Ascending aorta (tissue), 2 donors: ENCODE measurements at regions not wholly inside any gene's neighbourhood (a gene's known extent, or its start where the extent isn't known, plus 50 kb on each side); places are given as distances from the start of the nearest gene placed in this dataset.

Source experiments
- DNase-seq, 2 donors: peaks; one replicate each; pipeline ENCODE4 v3.0.0-alpha.2; 2019; ENCODE audit warnings: low spot score in 2 of 2
- H3K27ac ChIP-seq, 2 donors: fragments of 200-600 bp; sonication (generic); one replicate each; pipeline ENCODE4 v1.5.1; 2016 to 2017; ENCODE audit warnings: mild to moderate bottlenecking in 1 of 2
- H3K27me3 ChIP-seq: fragments of 200-600 bp; sonication (generic); one replicate; pipeline ENCODE4 v1.5.1; 2017
- H3K36me3 ChIP-seq, 2 donors: fragments of 200-600 bp; sonication (generic); one replicate each; pipeline ENCODE4 v1.5.1; 2016
- H3K4me1 ChIP-seq, 2 donors: fragments of 200-600 bp; sonication (generic); one replicate each; pipeline ENCODE4 v1.5.1; 2016 to 2017; ENCODE audit warnings: mild to moderate bottlenecking in 1 of 2
- H3K4me3 ChIP-seq, 2 donors: fragments of 200-600 bp; sonication (generic); one replicate each; pipeline ENCODE4 v1.5.1; 2016 to 2017; ENCODE audit warnings: mild to moderate bottlenecking in 1 of 2
- H3K9me3 ChIP-seq, 2 donors: fragments of 200-600 bp; sonication (generic); one replicate each; pipeline ENCODE4 v1.5.1; 2016
- CTCF ChIP-seq, 3 experiments: fragments of 200-600 bp in 2 of 3; fragments of 450-650 bp in 1 of 3; sonication (generic) in 2 of 3; IDR thresholded peaks; one replicate each; pipeline ENCODE4 v1.5.1; 2016 to 2019; ENCODE audit warnings: antibody characterized with exemption in 3 of 3, mild to moderate bottlenecking in 1 of 3, moderate library complexity in 1 of 3
- intact Hi-C: fragments of 100-400 bp; cut with DNase I; formaldehyde crosslinking; loops from one replicate; pipeline ENCODE4 v1.15.1; 2023

- no peak for TF ChIP-seq CTCF (IDR thresholded peaks at IDR 0.05)
- Histone ChIP-seq H3K27me3 (no peaks in the 10 kb centered on the region), H3K4me1 (peaks cover 0 to 3% of the 10 kb centered on the region in 2 donors), H3K27ac (no peak overlapping the region), H3K36me3 (no peaks in the 10 kb centered on the region), H3K9me3 (no peaks in the 10 kb centered on the region), H3K4me3 (no peak overlapping the region)
- intact Hi-C loops = no loop called here
- peak in 1 of 2 donors; percentile 34 for DNase-seq
Observed at GRCh38 chr2:239695106-239695727, 294.4 kb upstream of the HDAC4 start.

- no peaks in the 10 kb centered on the region for H3K36me3 ChIP-seq
- no peak for TF ChIP-seq CTCF (IDR thresholded peaks at IDR 0.05)
- H3K27me3 ChIP-seq = no peaks in the 10 kb centered on the region
- DNase-seq = peak in 1 of 2 donors; percentile 21
- H3K9me3 ChIP-seq = no peaks in the 10 kb centered on the region
- no peak overlapping the region for H3K4me3 ChIP-seq
- intact Hi-C loops = no loop called here
- H3K27ac ChIP-seq = no peak overlapping the region
- peaks cover 0 to 3% of the 10 kb centered on the region in 2 donors for H3K4me1 ChIP-seq
Observed at GRCh38 chr2:239694487-239694886, 293.7 kb upstream of the HDAC4 start.

- Histone ChIP-seq H3K27me3 (no peaks in the 10 kb centered on the region), H3K27ac (no peak overlapping the region), H3K9me3 (no peaks in the 10 kb centered on the region), H3K4me1 (peaks cover 0 to 3% of the 10 kb centered on the region in 2 donors), H3K36me3 (no peaks in the 10 kb centered on the region), H3K4me3 (no peak overlapping the region)
- peak in 1 of 2 donors; percentile 50 for DNase-seq
- no peak for TF ChIP-seq CTCF (IDR thresholded peaks at IDR 0.05)
- intact Hi-C loops = no loop called here
Observed at GRCh38 chr2:239693761-239694415, 293.1 kb upstream of the HDAC4 start.

GRCh38 chr2:239693330-239693729 lies 292.5 kb upstream of the HDAC4 start:
- no peak overlapping the region for H3K27ac ChIP-seq
- no peaks in the 10 kb centered on the region for H3K27me3 ChIP-seq
- no peak overlapping the region for H3K4me3 ChIP-seq
- H3K4me1 ChIP-seq = peaks cover 0 to 3% of the 10 kb centered on the region in 2 donors
- no peaks in the 10 kb centered on the region for H3K9me3 ChIP-seq
- DNase-seq = peak in 1 of 2 donors; percentile 27
- intact Hi-C loops = no loop called here
- TF ChIP-seq CTCF (IDR thresholded peaks at IDR 0.05) = no peak
- no peaks in the 10 kb centered on the region for H3K36me3 ChIP-seq

GRCh38 chr2:239692919-239693318 lies 292.1 kb upstream of the HDAC4 start:
- Histone ChIP-seq H3K36me3 (no peaks in the 10 kb centered on the region), H3K4me3 (no peak overlapping the region), H3K4me1 (peaks cover 0 to 3% of the 10 kb centered on the region in 2 donors), H3K27ac (no peak overlapping the region), H3K9me3 (no peaks in the 10 kb centered on the region), H3K27me3 (no peaks in the 10 kb centered on the region)
- no peak for DNase-seq
- intact Hi-C loops = no loop called here
- no peak for TF ChIP-seq CTCF (IDR thresholded peaks at IDR 0.05)
